ENCODE measurements at regions not wholly inside any gene's neighbourhood (a gene's known extent, or its start where the extent isn't known, plus 50 kb on each side); places are given as distances from the start of the nearest gene placed in this dataset.

DNA sequence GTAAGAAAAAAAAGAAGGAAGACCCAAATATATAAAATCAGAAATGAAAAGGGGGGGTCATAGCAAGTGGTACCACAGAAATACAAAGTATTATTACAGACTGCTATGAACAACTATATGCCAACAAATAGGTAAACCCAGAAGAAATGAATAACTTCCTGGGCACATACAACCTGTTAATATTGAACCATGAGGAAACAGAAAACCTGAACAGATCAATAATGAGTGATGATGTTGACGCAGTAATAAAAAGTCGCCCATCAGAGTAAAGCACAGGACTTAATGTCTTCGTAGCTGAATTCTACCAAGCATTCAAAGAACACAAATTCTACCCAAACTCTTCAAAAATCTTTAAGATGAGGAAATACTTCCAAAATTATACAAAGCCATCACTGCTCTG is 921.6 kb upstream of the SEMA6D start:
- TF ChIP-seq, protein P1, sequence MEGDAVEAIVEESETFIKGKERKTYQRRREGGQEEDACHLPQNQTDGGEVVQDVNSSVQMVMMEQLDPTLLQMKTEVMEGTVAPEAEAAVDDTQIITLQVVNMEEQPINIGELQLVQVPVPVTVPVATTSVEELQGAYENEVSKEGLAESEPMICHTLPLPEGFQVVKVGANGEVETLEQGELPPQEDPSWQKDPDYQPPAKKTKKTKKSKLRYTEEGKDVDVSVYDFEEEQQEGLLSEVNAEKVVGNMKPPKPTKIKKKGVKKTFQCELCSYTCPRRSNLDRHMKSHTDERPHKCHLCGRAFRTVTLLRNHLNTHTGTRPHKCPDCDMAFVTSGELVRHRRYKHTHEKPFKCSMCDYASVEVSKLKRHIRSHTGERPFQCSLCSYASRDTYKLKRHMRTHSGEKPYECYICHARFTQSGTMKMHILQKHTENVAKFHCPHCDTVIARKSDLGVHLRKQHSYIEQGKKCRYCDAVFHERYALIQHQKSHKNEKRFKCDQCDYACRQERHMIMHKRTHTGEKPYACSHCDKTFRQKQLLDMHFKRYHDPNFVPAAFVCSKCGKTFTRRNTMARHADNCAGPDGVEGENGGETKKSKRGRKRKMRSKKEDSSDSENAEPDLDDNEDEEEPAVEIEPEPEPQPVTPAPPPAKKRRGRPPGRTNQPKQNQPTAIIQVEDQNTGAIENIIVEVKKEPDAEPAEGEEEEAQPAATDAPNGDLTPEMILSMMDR (conservative IDR thresholded peaks at IDR 0.05; ENCODE audit: low read length) = no peak
- H3K4me3 ChIP-seq (ENCODE audit: low read length) = no peak overlapping the region
- no peak for DNase-seq (ENCODE audit: low read depth)

DNA sequence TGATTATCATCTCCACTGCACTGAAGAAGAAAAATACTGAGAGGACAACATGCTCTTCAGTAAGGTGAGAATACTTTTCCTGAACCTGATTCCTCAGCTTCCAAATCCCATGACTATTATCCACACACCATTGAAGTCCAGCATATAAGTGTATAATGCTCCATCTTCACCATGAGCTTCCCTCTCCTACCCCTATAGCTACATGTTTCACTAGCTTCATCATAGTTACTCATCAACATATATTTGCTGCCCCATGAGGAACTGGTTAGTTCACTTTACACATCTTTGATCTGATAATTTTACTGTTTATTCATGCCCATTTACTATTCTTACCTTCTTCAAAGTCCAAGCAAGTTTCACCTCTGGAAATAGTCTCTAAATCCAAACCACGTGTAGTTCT is 908.5 kb upstream of the SEMA6D start:
- no peak overlapping the region for H3K4me3 ChIP-seq (ENCODE audit: low read length)
- TF ChIP-seq, protein P1 (conservative IDR thresholded peaks at IDR 0.05; ENCODE audit: low read length) = no peak
- no peak for DNase-seq (ENCODE audit: low read depth)

GRCh38 chr15:46815240-46815639 is 902.1 kb upstream of the SEMA6D start:
- no peak for DNase-seq (ENCODE audit: low read depth)
- TF ChIP-seq, protein P1 (conservative IDR thresholded peaks at IDR 0.05; ENCODE audit: low read length) = no peak
- no peak overlapping the region for H3K4me3 ChIP-seq (ENCODE audit: low read length)

DNA sequence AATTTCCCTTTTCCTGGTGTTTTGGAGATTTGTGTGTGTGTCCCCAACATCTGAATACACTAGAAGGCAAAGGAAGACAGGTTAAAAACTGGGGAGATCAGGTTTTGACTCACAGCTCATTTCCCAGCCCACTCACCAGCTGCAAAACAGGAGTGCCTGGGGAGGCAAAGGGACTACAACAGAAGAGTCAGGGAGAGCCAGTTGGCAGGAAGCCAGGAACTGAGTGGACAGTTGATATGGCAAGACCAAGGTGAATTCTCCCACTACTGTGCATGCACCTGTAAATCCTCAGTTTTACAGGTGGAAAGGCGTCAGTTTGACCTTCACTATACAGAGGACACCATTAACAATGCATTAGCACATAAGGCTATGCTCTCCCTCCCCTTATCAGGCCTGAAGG is 901.5 kb upstream of the SEMA6D start:
- DNase-seq (ENCODE audit: low read depth) = no peak
- TF ChIP-seq, protein P1 (conservative IDR thresholded peaks at IDR 0.05; ENCODE audit: low read length) = no peak
- no peak overlapping the region for H3K4me3 ChIP-seq (ENCODE audit: low read length)

DNA sequence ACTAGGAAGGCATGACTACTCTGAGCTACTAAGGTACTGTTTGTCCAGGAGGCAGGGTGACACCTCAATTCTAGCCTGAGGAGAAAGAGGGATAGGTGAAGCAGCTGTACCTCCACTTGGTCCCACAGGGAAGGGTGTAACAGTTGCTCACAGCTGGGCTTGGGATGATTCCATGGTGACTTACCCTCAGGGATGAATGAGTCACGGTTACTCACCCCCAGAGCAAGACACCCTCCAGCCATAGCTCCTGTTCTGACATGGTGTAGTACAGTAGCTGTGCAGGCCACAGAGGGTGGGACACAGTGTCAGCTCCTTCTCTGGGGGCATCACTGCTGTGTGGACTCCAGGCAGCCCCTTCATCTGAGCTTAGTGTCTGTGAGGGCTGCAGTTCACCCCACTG is 868.6 kb upstream of the SEMA6D start:
- H3K4me3 ChIP-seq (ENCODE audit: low read length) = no peak overlapping the region
- DNase-seq (ENCODE audit: low read depth) = peak; percentile 61
- TF ChIP-seq, protein P1 (conservative IDR thresholded peaks at IDR 0.05; ENCODE audit: low read length) = no peak

- TF ChIP-seq, protein P1 (conservative IDR thresholded peaks at IDR 0.05; ENCODE audit: low read length) = no peak
- H3K4me3 ChIP-seq (ENCODE audit: low read length) = no peak overlapping the region
- no peak for DNase-seq (ENCODE audit: low read depth)
Observed at GRCh38 chr15:46853600-46853999, 863.7 kb upstream of the SEMA6D start.

- no peak overlapping the region for H3K4me3 ChIP-seq (ENCODE audit: low read length)
- peak; percentile 8 for DNase-seq (ENCODE audit: low read depth)
- TF ChIP-seq, protein P1 (conservative IDR thresholded peaks at IDR 0.05; ENCODE audit: low read length) = no peak
Observed at GRCh38 chr15:46854564-46854963, 862.7 kb upstream of the SEMA6D start.
